Mesenchymal stem cell (in vitro differentiated cells and primary cell): ENCODE measurements at regions not wholly inside any gene's neighbourhood (a gene's known extent, or its start where the extent isn't known, plus 50 kb on each side); places are given as distances from the start of the nearest gene placed in this dataset.

Experiments used
- DNase-seq: peaks from one replicate; pipeline ENCODE4 v3.0.0-alpha.2; 2013
- H2AFZ ChIP-seq: one replicate; pipeline ENCODE4 v1.6.1; 2013; ENCODE audit warnings: low read depth, mild to moderate bottlenecking, control low read depth, inconsistent platforms, low read length, moderate library complexity
- H2AK5ac ChIP-seq: 2 replicates; pipeline ENCODE4 v1.6.1; 2013; ENCODE audit warnings: low read length, moderate library complexity, mild to moderate bottlenecking, inconsistent platforms; ENCODE audit not compliant: severe bottlenecking
- H2BK120ac ChIP-seq: one replicate; pipeline ENCODE4 v1.6.1; 2013; ENCODE audit warnings: low read depth, mild to moderate bottlenecking, inconsistent platforms, low read length, moderate library complexity
- H2BK12ac ChIP-seq, 2 experiments: one replicate each; pipeline ENCODE4 v1.6.1; 2013; ENCODE audit warnings: inconsistent platforms in 2 of 2, low read length in 2 of 2, mild to moderate bottlenecking in 2 of 2, moderate library complexity in 2 of 2, control low read depth in 1 of 2
- H2BK15ac ChIP-seq: one replicate; pipeline ENCODE4 v1.6.1; 2013; ENCODE audit warnings: mild to moderate bottlenecking, low read depth, inconsistent platforms; ENCODE audit not compliant: poor library complexity, severe bottlenecking
- H2BK5ac ChIP-seq: 2 replicates; pipeline ENCODE4 v1.6.1; 2013; ENCODE audit warnings: low read depth, mild to moderate bottlenecking, low read length, control low read depth, inconsistent platforms; ENCODE audit not compliant: poor library complexity, severe bottlenecking
- H3K14ac ChIP-seq, 2 experiments: one replicate each; pipeline ENCODE4 v1.6.1; 2013; ENCODE audit warnings: inconsistent platforms in 2 of 2, low read length in 2 of 2, control low read depth in 1 of 2, mild to moderate bottlenecking in 1 of 2, moderate library complexity in 1 of 2
- H3K18ac ChIP-seq, 2 experiments: one replicate each; pipeline ENCODE4 v1.6.1; 2013; ENCODE audit warnings: inconsistent platforms in 2 of 2, low read length in 2 of 2, control low read depth in 1 of 2, low read depth in 1 of 2, mild to moderate bottlenecking in 1 of 2
- H3K23ac ChIP-seq, 2 experiments: one replicate each; pipeline ENCODE4 v1.6.1; 2013; ENCODE audit warnings: inconsistent platforms in 2 of 2, low read length in 2 of 2, mild to moderate bottlenecking in 2 of 2, moderate library complexity in 2 of 2, control low read depth in 1 of 2
- H3K27ac ChIP-seq: 2 replicates; pipeline ENCODE4 v1.5.1; 2013; ENCODE audit warnings: mild to moderate bottlenecking, moderate library complexity, low read length, control low read depth, inconsistent platforms; ENCODE audit not compliant: poor library complexity, severe bottlenecking
- H3K27me3 ChIP-seq, 2 experiments: 2 replicates each; pipeline versions ENCODE4 v1.6.1 to v1.7.0; 2013; ENCODE audit warnings: low read length in 2 of 2, mild to moderate bottlenecking in 2 of 2, moderate library complexity in 2 of 2, control low read depth in 1 of 2, inconsistent platforms in 1 of 2; ENCODE audit not compliant: control insufficient read depth in 1 of 2, insufficient read depth in 1 of 2
- H3K36me3 ChIP-seq, 2 experiments: 2 replicates each; pipeline versions ENCODE4 v1.6.1 to v1.7.0; 2013; ENCODE audit warnings: low read length in 2 of 2, control low read depth in 1 of 2, inconsistent platforms in 1 of 2, low read depth in 1 of 2, mild to moderate bottlenecking in 1 of 2; ENCODE audit not compliant: insufficient read depth in 2 of 2, control insufficient read depth in 1 of 2
- H3K4ac ChIP-seq, 2 experiments: one replicate each; pipeline ENCODE4 v1.6.1; 2013; ENCODE audit warnings: inconsistent platforms in 2 of 2, low read length in 2 of 2, mild to moderate bottlenecking in 2 of 2, moderate library complexity in 2 of 2, control low read depth in 1 of 2, low read depth in 1 of 2
- H3K4me1 ChIP-seq: 2 replicates; pipeline ENCODE4 v1.6.1; 2013; ENCODE audit warnings: low read depth, low read length, control low read depth; ENCODE audit not compliant: control insufficient read depth, insufficient read depth
- H3K4me2 ChIP-seq: 2 replicates; pipeline ENCODE4 v1.6.1; 2013; ENCODE audit warnings: low read length, mild to moderate bottlenecking, inconsistent platforms; ENCODE audit not compliant: poor library complexity, severe bottlenecking
- H3K4me3 ChIP-seq, 2 experiments: 2 replicates each; pipeline versions ENCODE4 v1.5.1 to v1.7.0; 2013; ENCODE audit warnings: low read length in 2 of 2, mild to moderate bottlenecking in 2 of 2, control low read depth in 1 of 2, low read depth in 1 of 2; ENCODE audit not compliant: insufficient read depth in 1 of 2
- H3K79me1 ChIP-seq: replicated peaks from 2 replicates; pipeline ENCODE4 v1.6.1; 2013; ENCODE audit warnings: mild to moderate bottlenecking, control low read depth, low read length, inconsistent platforms; ENCODE audit not compliant: poor library complexity, severe bottlenecking
- H3K9ac ChIP-seq: 2 replicates; pipeline ENCODE4 v1.7.0; 2013; ENCODE audit warnings: mild to moderate bottlenecking, low read length, moderate library complexity
- H3K9me3 ChIP-seq: 2 replicates; pipeline ENCODE4 v1.7.0; 2013; ENCODE audit warnings: mild to moderate bottlenecking, low read length; ENCODE audit not compliant: control insufficient read depth
- H4K8ac ChIP-seq: one replicate; pipeline ENCODE4 v1.6.1; 2013; ENCODE audit warnings: inconsistent platforms, mild to moderate bottlenecking, low read length, moderate library complexity
- H4K91ac ChIP-seq: one replicate; pipeline ENCODE4 v1.6.1; 2013; ENCODE audit warnings: mild to moderate bottlenecking, low read length, inconsistent platforms
- whole genome bisulfite sequencing: methylation state at CpG from one replicate; pipeline ENCODE4 v1.1.7; 2013; ENCODE audit warnings: mixed read lengths; 5-methylcytosine and 5-hydroxymethylcytosine counted together

- H3K4me1 ChIP-seq, result peaks cover 36% of the 10 kb centered on the region
- no peak overlapping the region for H3K4me2 ChIP-seq
- H2BK12ac ChIP-seq, result peak overlapping the region; percentile 69 to 90
- H2AK5ac ChIP-seq, result peak overlapping the region; percentile 37
- no peaks in the 10 kb centered on the region for H3K36me3 ChIP-seq
- H3K14ac ChIP-seq, result peak overlapping the region in 1 of 2 experiments; percentile 36
- peak overlapping the region in 1 of 2 experiments; percentile 29 for H3K4ac ChIP-seq
- H4K8ac ChIP-seq, result no peak overlapping the region
- no peak overlapping the region for H3K9ac ChIP-seq
- 81% methylated on average over 11 of the region's 11 CpGs for WGBS
- H4K91ac ChIP-seq, result no peak overlapping the region
- no peak overlapping the region for H3K4me3 ChIP-seq
- no peaks in the 10 kb centered on the region for H3K27me3 ChIP-seq
- H3K23ac ChIP-seq, result no peak overlapping the region
- no peaks in the 10 kb centered on the region for H3K79me1 ChIP-seq
- H2BK15ac ChIP-seq, result no peak overlapping the region
- DNase-seq, result peak; percentile 34
- no peaks in the 10 kb centered on the region for H3K9me3 ChIP-seq
- no peak overlapping the region for H2BK5ac ChIP-seq
- no peak overlapping the region for H2AFZ ChIP-seq
- H3K18ac ChIP-seq, result peak overlapping the region in 1 of 2 experiments; percentile 22
- H3K27ac ChIP-seq, result no peak overlapping the region
- H2BK120ac ChIP-seq, result peak overlapping the region; percentile 2
Observed at GRCh38 chr10:78927257-78927995, 141.3 kb upstream of the ZMIZ1 start.

- Histone ChIP-seq H3K4me2 (no peak overlapping the region), H2BK15ac (no peak overlapping the region), H3K4ac (peak overlapping the region in 1 of 2 experiments; percentile 32), H3K23ac (no peak overlapping the region), H2AK5ac (peak overlapping the region; percentile 53), H3K27ac (no peak overlapping the region), H3K9ac (no peak overlapping the region), H2BK5ac (no peak overlapping the region), H2BK12ac (peak overlapping the region in 1 of 2 experiments; percentile 38), H4K8ac (no peak overlapping the region), H3K18ac (no peak overlapping the region), H3K4me1 (peaks cover 36% of the 10 kb centered on the region), H2AFZ (no peak overlapping the region), H3K79me1 (no peaks in the 10 kb centered on the region), H3K27me3 (no peaks in the 10 kb centered on the region), H3K36me3 (no peaks in the 10 kb centered on the region), H2BK120ac (no peak overlapping the region), H3K4me3 (no peak overlapping the region), H3K14ac (no peak overlapping the region), H3K9me3 (no peaks in the 10 kb centered on the region), H4K91ac (no peak overlapping the region)
- no peak for DNase-seq
- 97% methylated on average over 3 of the region's 3 CpGs for WGBS
Observed at GRCh38 chr10:78928330-78928729, 140.4 kb upstream of the ZMIZ1 start.

- Histone ChIP-seq H4K8ac (no peak overlapping the region), H3K9ac (no peak overlapping the region), H2AFZ (no peak overlapping the region), H2BK15ac (no peak overlapping the region), H4K91ac (no peak overlapping the region), H3K79me1 (no peaks in the 10 kb centered on the region), H3K9me3 (no peaks in the 10 kb centered on the region), H3K14ac (no peak overlapping the region), H3K4me2 (no peak overlapping the region), H3K27me3 (no peaks in the 10 kb centered on the region), H3K36me3 (no peaks in the 10 kb centered on the region), H2BK12ac (peak overlapping the region; percentile 9 to 82), H3K23ac (no peak overlapping the region), H3K27ac (no peak overlapping the region), H3K18ac (no peak overlapping the region), H2BK120ac (no peak overlapping the region), H3K4ac (no peak overlapping the region), H3K4me1 (peaks cover 31% of the 10 kb centered on the region), H3K4me3 (no peak overlapping the region), H2BK5ac (no peak overlapping the region), H2AK5ac (peak overlapping the region; percentile 41)
- WGBS, result 100% methylated on average over 1 of the region's 1 CpG
- DNase-seq, result no peak
Observed at GRCh38 chr10:78929541-78929940, 139.2 kb upstream of the ZMIZ1 start.

- DNase-seq, result peak; percentile 91
- peak overlapping the region; percentile 29 for H3K4me2 ChIP-seq
- peaks cover 0 to 6% of the 10 kb centered on the region in 2 experiments for H3K27me3 ChIP-seq
- 42% methylated on average over 20 of the region's 21 CpGs for WGBS
- peaks cover 40% of the 10 kb centered on the region for H3K4me1 ChIP-seq
- H3K9ac ChIP-seq, result peak overlapping the region; percentile 47
- H3K4me3 ChIP-seq, result peak overlapping the region in 1 of 2 experiments; percentile 9
- peak overlapping the region; percentile 87 for H3K27ac ChIP-seq
- H2BK120ac ChIP-seq, result peak overlapping the region; percentile 84
- no peak overlapping the region for H3K23ac ChIP-seq
- H4K91ac ChIP-seq, result peak overlapping the region; percentile 28
- H4K8ac ChIP-seq, result peak overlapping the region; percentile 81
- H3K9me3 ChIP-seq, result no peaks in the 10 kb centered on the region
- peak overlapping the region; percentile 20 for H2AFZ ChIP-seq
- H3K14ac ChIP-seq, result peak overlapping the region in 1 of 2 experiments; percentile 86
- peak overlapping the region; percentile 73 for H2BK15ac ChIP-seq
- no peaks in the 10 kb centered on the region for H3K36me3 ChIP-seq
- peak overlapping the region; percentile 66 for H2BK5ac ChIP-seq
- H3K79me1 ChIP-seq, result no peaks in the 10 kb centered on the region
- peak overlapping the region; percentile 29 to 75 for H3K4ac ChIP-seq
- H2AK5ac ChIP-seq, result peak overlapping the region; percentile 94
- H3K18ac ChIP-seq, result peak overlapping the region; percentile 71 to 97
- peak overlapping the region; percentile 86 to 97 for H2BK12ac ChIP-seq
Observed at GRCh38 chr10:78931321-78932053, 137.3 kb upstream of the ZMIZ1 start.
